Natural killer cell (primary cell): ENCODE measurements at regions not wholly inside any gene's neighbourhood (a gene's known extent, or its start where the extent isn't known, plus 50 kb on each side); places are given as distances from the start of the nearest gene placed in this dataset.

Experiments
- ATAC-seq, 3 donors: fragments of 150-1000 bp in 2 of 3; fragments of 200-7000 bp in 1 of 3; cut with Tn5 transposase; 1 replicate in 1 of 3; 2 replicates in 2 of 3; pipeline ENCODE4 v1.10.0; 2021; ENCODE audit warnings: mild to moderate bottlenecking in 2 of 3, moderate library complexity in 2 of 3
- DNase-seq, 2 donors: peaks; one replicate each; pipeline versions ENCODE4 v3.0.0 to v3.0.0-alpha.2; 2013 to 2021; ENCODE audit warnings: mixed read lengths in 1 of 2
- H3K27ac ChIP-seq: one replicate; pipeline ENCODE4 v1.5.1; 2013; ENCODE audit warnings: mild to moderate bottlenecking, low read length
- H3K27me3 ChIP-seq: one replicate; pipeline ENCODE4 v1.6.1; 2013; ENCODE audit warnings: low read length; ENCODE audit not compliant: control insufficient read depth, insufficient read depth
- H3K36me3 ChIP-seq: one replicate; pipeline ENCODE4 v1.6.1; 2013; ENCODE audit warnings: low read length; ENCODE audit not compliant: control insufficient read depth, insufficient read depth
- H3K4me1 ChIP-seq: one replicate; pipeline ENCODE4 v1.6.1; 2013; ENCODE audit warnings: low read length; ENCODE audit not compliant: control insufficient read depth, insufficient read depth
- H3K4me3 ChIP-seq: one replicate; pipeline ENCODE4 v1.5.1; 2013; ENCODE audit warnings: low read length
- H3K9me3 ChIP-seq: one replicate; pipeline ENCODE4 v1.6.1; 2013; ENCODE audit warnings: low read length; ENCODE audit not compliant: control insufficient read depth, insufficient read depth
- H3K27ac Mint-ChIP-seq, 2 donors: one replicate each; pipeline ENCODE4 v1.8.0; 2022; ENCODE audit warnings: mild to moderate bottlenecking in 2 of 2, mixed read lengths in 2 of 2, moderate library complexity in 1 of 2
- H3K27me3 Mint-ChIP-seq, 2 donors: one replicate each; pipeline ENCODE4 v1.8.0; 2022; ENCODE audit warnings: low read depth in 2 of 2, mixed read lengths in 2 of 2
- H3K36me3 Mint-ChIP-seq: one replicate; pipeline ENCODE4 v1.8.0; 2022; ENCODE audit warnings: mixed read lengths
- H3K4me1 Mint-ChIP-seq, 2 donors: one replicate each; pipeline ENCODE4 v1.8.0; 2022; ENCODE audit warnings: mixed read lengths in 2 of 2
- H3K4me3 Mint-ChIP-seq: one replicate; pipeline ENCODE4 v1.8.0; 2022; ENCODE audit warnings: mild to moderate bottlenecking, moderate library complexity, mixed read lengths
- H3K9me3 Mint-ChIP-seq, 2 donors: one replicate each; pipeline ENCODE4 v1.8.0; 2022; ENCODE audit warnings: mixed read lengths in 2 of 2
- CTCF ChIP-seq: fragments of 200-600 bp; IDR thresholded peaks from one replicate; pipeline ENCODE4 v1.8.0; 2022; ENCODE audit warnings: antibody characterized with exemption
- WGBS: methylation state at CpG from one replicate; pipeline ENCODE4 v1.1.7; 2013; ENCODE audit warnings: missing lambda C conversion rate; ENCODE audit not compliant: insufficient coverage; 5-methylcytosine and 5-hydroxymethylcytosine counted together
- intact Hi-C: fragments of 100-400 bp; cut with micrococcal nuclease; formaldehyde crosslinking; loops from one replicate; pipeline ENCODE4 v1.14.2; 2022

DNA sequence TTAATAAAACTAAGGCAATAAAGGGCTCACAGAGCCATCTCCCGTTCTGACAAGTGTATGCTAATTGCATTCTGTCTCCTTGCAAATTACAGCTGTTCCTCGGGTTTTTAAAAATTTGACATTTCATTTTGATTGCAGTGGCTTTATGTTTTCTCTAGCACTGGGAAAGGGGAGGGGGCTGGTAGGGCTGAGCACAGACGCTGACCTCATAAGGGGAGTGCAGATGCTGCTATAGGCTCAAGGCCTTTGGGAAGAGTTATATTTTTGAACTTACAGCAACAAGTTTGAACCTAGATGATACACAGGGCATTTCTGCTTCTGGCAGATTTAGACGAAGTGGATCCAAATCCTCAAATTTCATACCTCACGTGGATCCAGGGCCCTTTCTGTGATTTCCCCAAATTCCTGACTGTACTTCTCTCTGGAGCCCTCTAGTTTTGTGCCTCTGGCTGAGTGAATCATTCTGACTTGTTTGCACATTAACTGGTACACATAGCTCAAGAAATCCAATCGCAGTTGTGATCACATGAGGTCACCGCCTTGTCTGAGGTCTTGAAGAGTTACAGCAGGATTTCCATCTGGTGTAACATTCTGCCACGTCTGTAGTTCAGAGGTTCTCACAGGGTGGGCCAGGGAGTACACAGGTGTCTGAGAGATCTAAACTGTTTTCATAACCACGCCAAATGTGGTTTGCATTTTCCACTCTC lies 230.3 kb downstream of the C1orf94 start:
- DNase-seq (no peak), ATAC-seq (no peak)
- intact Hi-C loops, result no loop called here
- no peak for TF ChIP-seq CTCF
- no peak overlapping the region for H3K4me3 ChIP-seq
- H3K27me3 ChIP-seq, result no peaks in the 10 kb centered on the region
- peaks cover 4 to 15% of the 10 kb centered on the region in 2 donors for H3K27me3 Mint-ChIP-seq
- H3K4me3 Mint-ChIP-seq, result no peak overlapping the region
- no peaks in the 10 kb centered on the region for H3K9me3 ChIP-seq
- H3K9me3 Mint-ChIP-seq, result no peaks in the 10 kb centered on the region
- H3K27ac ChIP-seq, result no peak overlapping the region
- WGBS, result 69% methylated on average over 9 of the region's 9 CpGs
- H3K4me1 ChIP-seq, result no peaks in the 10 kb centered on the region
- H3K36me3 ChIP-seq, result no peaks in the 10 kb centered on the region
- no peaks in the 10 kb centered on the region for H3K36me3 Mint-ChIP-seq
- H3K27ac Mint-ChIP-seq, result no peak overlapping the region
- H3K4me1 Mint-ChIP-seq, result no peaks in the 10 kb centered on the region

DNA sequence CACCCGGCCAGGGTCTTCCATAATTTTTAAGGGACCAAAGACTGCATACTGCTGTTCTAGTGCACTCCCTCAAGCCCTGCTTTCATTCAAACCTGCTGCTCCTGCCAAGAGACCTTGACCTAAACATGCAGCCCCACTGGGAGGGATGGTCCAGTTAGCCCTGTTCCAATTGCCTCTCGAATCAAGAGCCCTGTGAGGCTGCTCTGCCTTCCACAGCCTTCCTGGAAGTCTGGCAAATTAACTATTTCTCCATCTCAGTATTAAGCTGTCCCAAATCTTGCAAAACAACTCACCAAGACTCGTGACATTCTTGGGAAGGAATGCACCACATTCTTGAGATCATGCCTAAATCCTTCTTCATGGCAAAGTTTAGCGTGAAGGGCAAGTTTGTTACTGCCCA lies 231.3 kb downstream of the C1orf94 start:
- Histone ChIP-seq H3K9me3 (no peaks in the 10 kb centered on the region), H3K4me1 (no peaks in the 10 kb centered on the region), H3K27ac (no peak overlapping the region), H3K27me3 (no peaks in the 10 kb centered on the region), H3K4me3 (no peak overlapping the region), H3K36me3 (no peaks in the 10 kb centered on the region)
- TF ChIP-seq CTCF, result no peak
- H3K4me1 Mint-ChIP-seq, result no peaks in the 10 kb centered on the region
- no peaks in the 10 kb centered on the region for H3K36me3 Mint-ChIP-seq
- no peaks in the 10 kb centered on the region for H3K9me3 Mint-ChIP-seq
- 86% methylated on average over 4 of the region's 4 CpGs for WGBS
- H3K27me3 Mint-ChIP-seq, result peaks cover 4 to 15% of the 10 kb centered on the region in 2 donors
- no peak overlapping the region for H3K27ac Mint-ChIP-seq
- intact Hi-C loops, result no loop called here
- DNase-seq (no peak), ATAC-seq (no peak)
- H3K4me3 Mint-ChIP-seq, result no peak overlapping the region

- intact Hi-C loops, result no loop called here
- DNase-seq, result no peak
- Mint-ChIP-seq H3K4me1 (no peaks in the 10 kb centered on the region), H3K27ac (no peak overlapping the region), H3K9me3 (no peaks in the 10 kb centered on the region), H3K27me3 (peaks cover 4 to 15% of the 10 kb centered on the region in 2 donors), H3K4me3 (no peak overlapping the region), H3K36me3 (no peaks in the 10 kb centered on the region)
- 90% methylated on average over 5 of the region's 6 CpGs for WGBS
- Histone ChIP-seq H3K9me3 (no peaks in the 10 kb centered on the region), H3K4me3 (no peak overlapping the region), H3K27me3 (no peaks in the 10 kb centered on the region), H3K36me3 (no peaks in the 10 kb centered on the region), H3K27ac (no peak overlapping the region), H3K4me1 (no peaks in the 10 kb centered on the region)
- no peak for ATAC-seq
- TF ChIP-seq CTCF, result no peak
Measured at GRCh38 chr1:34409689-34410229, 233.1 kb downstream of the C1orf94 start.
